ENCODE measurements at regions not wholly inside any gene's neighbourhood (a gene's known extent, or its start where the extent isn't known, plus 50 kb on each side); places are given as distances from the start of the nearest gene placed in this dataset.
"Not testable (repeated sequence)": the region's sequence is repeated elsewhere in the genome, so short reads cannot be mapped to it uniquely, and the experiment has no call there.

DNA sequence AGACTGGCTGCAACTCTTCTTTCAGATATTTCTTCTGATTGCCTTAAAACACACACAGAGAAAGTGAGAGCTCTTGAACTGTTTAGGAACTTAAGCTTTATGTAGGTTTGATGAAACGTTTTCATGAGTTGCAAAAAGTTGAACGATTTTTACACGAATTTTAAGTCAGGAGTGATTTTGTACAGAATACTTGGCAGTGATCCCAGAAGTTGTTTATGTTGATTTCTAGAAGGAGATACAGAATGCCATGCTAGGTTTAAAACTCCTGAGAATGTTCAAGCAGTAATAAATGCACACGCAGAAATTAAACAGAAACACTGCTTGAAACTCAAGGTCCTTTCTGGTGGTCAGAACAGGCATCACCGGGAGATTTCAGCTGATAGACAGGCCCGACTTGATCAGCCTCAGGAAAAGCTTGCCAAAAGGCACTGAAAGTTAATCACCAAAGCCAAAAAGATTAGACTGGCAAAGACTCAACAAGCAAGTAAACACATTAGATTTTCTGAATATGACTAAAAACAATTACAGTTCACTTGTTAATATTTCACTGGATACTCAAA is 123.1 kb downstream of the SOCS6 start:
- Histone ChIP-seq H3K4me1 (no peaks in the 10 kb centered on the region), H3K36me3 (replicated peaks) (no peaks in the 10 kb centered on the region), H3K4me3 (no peak overlapping the region), H3K27me3 (ENCODE audit: low read depth) (no peaks in the 10 kb centered on the region), H3K9me3 (no peaks in the 10 kb centered on the region)
- in situ Hi-C loops (cut with MboI; ENCODE audit: low sequenced_read_pairs): no loop called here
- no peak for DNase-seq (ENCODE audit: low spot score in 2 of 2)

DNA sequence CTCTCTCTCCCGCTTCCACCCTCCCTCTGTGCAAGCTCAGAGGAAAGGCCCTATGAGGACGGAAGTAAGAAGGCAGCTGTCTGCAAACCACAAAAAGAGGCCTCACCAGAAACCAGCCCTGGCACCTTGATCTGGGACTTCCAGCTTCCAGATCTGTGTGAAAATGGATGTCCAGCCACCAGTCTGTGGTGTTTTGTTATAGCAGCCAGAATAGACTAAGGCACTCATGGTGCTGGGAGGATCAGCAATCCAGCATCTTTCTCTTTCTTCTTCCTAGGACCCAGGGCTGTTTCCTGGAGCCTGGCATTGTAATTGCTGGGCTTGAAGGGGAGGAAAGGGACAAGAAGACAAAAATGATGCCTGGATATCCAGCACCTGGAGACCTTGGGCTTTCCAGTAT is 122.5 kb downstream of the SOCS6 start:
- Histone ChIP-seq H3K27me3 (ENCODE audit: low read depth) (no peaks in the 10 kb centered on the region), H3K36me3 (replicated peaks) (no peaks in the 10 kb centered on the region), H3K4me3 (no peak overlapping the region), H3K9me3 (no peaks in the 10 kb centered on the region), H3K4me1 (no peaks in the 10 kb centered on the region)
- in situ Hi-C loops (cut with MboI; ENCODE audit: low sequenced_read_pairs): no loop called here
- DNase-seq (ENCODE audit: low spot score in 2 of 2): no peak

DNA sequence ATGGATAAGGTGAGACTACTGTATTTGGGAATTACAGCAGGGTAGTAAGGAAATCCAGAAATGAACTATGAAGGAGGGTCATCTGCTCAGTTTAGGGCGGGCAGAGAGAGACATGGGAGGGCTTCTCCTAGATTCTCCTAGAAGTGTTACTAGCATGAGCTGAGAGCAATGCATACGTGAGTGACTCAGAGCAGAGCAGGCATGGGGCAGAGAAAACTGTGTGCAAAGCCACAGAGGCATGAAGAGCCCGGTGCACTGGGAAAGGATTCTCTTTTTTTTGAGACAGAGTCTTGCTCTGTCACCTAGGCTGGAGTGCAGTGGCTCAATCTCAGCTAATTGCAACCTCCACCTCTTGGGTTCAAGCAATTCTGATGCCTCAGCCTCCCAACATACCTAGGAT is 116.2 kb downstream of the SOCS6 start:
- H3K27me3 ChIP-seq (ENCODE audit: low read depth): no peaks in the 10 kb centered on the region
- DNase-seq (ENCODE audit: low spot score in 2 of 2): no peak
- H3K36me3 ChIP-seq (replicated peaks): no peaks in the 10 kb centered on the region
- in situ Hi-C loops (cut with MboI; ENCODE audit: low sequenced_read_pairs): no loop called here
- no peak overlapping the region for H3K4me3 ChIP-seq
- no peaks in the 10 kb centered on the region for H3K4me1 ChIP-seq
- no peaks in the 10 kb centered on the region for H3K9me3 ChIP-seq

DNA sequence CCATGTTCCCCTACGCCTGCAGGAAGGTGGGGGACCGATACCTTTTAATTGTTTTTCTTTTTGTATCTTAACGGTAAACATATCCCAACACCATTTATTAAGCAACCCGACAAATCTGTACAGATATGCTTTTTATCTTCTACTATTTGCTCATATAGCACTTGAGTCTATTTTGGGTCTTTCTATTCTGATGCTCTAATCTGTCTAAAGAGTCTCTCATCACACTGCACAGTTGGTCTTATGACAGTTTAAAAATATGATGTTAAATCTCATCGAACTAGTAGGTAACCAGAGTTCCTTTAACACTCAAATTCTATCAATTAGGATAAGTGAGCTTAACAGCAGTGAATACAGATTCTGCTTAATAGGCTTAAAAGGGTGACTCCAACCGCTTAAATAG is 111.6 kb downstream of the SOCS6 start:
- no peaks in the 10 kb centered on the region for H3K27me3 ChIP-seq (ENCODE audit: low read depth)
- H3K9me3 ChIP-seq: no peaks in the 10 kb centered on the region
- no peaks in the 10 kb centered on the region for H3K4me1 ChIP-seq
- in situ Hi-C loops (cut with MboI; ENCODE audit: low sequenced_read_pairs): no loop called here
- DNase-seq (ENCODE audit: low spot score in 2 of 2): no peak
- no peak overlapping the region for H3K4me3 ChIP-seq
- H3K36me3 ChIP-seq (replicated peaks): no peaks in the 10 kb centered on the region

DNA sequence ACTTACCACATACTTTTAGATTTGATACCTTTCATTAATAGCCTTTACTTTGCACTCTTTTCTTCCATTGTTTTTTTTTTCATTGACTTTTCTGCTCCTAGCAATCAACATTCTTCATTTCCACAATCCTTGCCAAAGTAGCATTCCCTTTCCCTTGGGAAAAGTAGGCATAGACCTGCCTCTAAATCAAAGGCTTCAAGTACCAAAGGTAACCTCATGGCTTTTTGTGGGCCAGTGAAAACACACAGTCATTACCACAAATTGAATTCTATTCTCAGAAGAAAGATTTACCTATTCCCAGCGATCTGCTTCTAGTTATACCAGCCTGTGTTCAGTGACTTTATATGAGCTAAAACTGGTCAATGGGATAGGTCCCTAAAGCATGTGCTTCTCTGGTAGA is 109.2 kb downstream of the SOCS6 start:
- in situ Hi-C loops (cut with MboI; ENCODE audit: low sequenced_read_pairs): no loop called here
- H3K4me1 ChIP-seq: no peaks in the 10 kb centered on the region
- H3K4me3 ChIP-seq: no peak overlapping the region
- no peaks in the 10 kb centered on the region for H3K36me3 ChIP-seq (replicated peaks)
- DNase-seq (ENCODE audit: low spot score in 2 of 2): no peak
- no peaks in the 10 kb centered on the region for H3K27me3 ChIP-seq (ENCODE audit: low read depth)
- no peaks in the 10 kb centered on the region for H3K9me3 ChIP-seq

DNA sequence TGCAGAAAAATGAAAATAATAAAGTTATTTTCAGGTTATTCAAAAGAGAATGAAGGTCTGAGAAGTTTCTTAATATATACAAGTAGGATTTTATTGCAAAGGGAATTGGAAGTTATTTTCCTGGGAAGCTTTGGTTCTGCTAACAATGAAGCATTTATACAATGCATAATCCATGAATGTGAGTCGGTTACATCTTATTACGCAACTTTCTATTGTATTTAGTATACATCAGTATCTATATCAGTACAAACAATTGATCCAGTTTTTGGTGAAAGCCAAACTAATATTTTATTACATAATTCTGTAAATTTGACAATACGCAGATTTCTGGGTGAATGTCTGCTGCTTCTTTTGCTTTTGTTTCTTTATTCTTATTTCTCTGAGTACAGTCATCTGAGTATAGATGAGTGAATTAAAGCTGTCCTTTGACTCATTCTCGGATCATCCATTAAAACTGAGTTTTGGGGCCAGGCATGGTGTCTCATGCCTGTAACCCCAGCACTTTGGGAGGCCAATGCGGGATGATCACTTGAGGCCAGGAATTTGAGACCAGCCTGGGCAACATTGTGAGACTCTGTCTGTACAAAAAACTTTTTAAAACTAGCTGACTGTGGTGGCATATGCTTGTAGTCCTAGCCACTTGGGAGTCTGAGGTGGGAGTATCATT is 108.5 kb downstream of the SOCS6 start:
- no peaks in the 10 kb centered on the region for H3K9me3 ChIP-seq
- no peaks in the 10 kb centered on the region for H3K36me3 ChIP-seq (replicated peaks)
- in situ Hi-C loops (cut with MboI; ENCODE audit: low sequenced_read_pairs): no loop called here
- no peaks in the 10 kb centered on the region for H3K27me3 ChIP-seq (ENCODE audit: low read depth)
- H3K4me3 ChIP-seq: no peak overlapping the region
- no peak for DNase-seq (ENCODE audit: low spot score in 2 of 2)
- no peaks in the 10 kb centered on the region for H3K4me1 ChIP-seq

DNA sequence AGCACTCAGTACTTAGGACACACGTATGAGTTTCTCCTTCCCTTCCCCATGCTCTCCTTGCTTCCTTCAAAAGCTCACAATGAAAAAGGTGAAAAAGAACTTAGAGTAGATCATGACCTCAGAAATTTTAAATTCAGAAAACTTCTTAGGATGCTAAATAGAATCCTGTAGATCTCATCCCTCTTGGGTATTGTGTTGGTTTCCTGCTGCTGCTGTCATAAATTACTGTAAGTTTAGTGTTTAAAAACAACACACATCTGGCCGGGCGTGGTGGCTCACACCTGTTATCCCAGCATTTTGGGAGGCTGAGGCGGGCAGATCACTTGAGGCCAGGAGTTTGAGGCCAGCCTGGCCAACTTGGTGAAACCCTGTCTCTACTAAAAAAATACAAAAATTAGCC is 106.9 kb downstream of the SOCS6 start:
- H3K4me1 ChIP-seq; H3K4me3 ChIP-seq; DNase-seq (ENCODE audit: low spot score in 2 of 2); H3K9me3 ChIP-seq; H3K27me3 ChIP-seq (ENCODE audit: low read depth); H3K36me3 ChIP-seq (replicated peaks); in situ Hi-C loops (cut with MboI; ENCODE audit: low sequenced_read_pairs): not testable (repeated sequence)

DNA sequence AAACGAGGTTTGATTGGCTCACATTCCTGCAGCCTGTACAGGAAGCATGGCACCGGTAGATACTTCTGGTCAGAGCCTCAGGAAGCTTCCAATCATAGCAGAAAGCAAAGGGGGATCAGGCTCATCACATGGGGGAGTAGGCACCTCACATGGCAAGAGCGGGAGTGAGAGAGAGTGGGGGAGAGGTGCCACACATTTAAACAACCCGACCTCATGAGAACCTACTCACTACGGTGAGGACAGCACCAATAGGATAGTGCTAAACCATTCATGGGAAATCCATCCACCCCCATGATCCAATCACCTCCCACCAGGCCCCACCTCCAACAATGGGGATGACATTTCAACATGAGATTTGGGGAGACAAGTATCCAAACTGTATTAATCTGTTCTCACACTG is 105.8 kb downstream of the SOCS6 start:
- no peaks in the 10 kb centered on the region for H3K9me3 ChIP-seq
- DNase-seq (ENCODE audit: low spot score in 2 of 2): no peak
- H3K36me3 ChIP-seq (replicated peaks): no peaks in the 10 kb centered on the region
- H3K4me3 ChIP-seq: no peak overlapping the region
- H3K27me3 ChIP-seq (ENCODE audit: low read depth): no peaks in the 10 kb centered on the region
- in situ Hi-C loops (cut with MboI; ENCODE audit: low sequenced_read_pairs): no loop called here
- H3K4me1 ChIP-seq: no peaks in the 10 kb centered on the region

DNA sequence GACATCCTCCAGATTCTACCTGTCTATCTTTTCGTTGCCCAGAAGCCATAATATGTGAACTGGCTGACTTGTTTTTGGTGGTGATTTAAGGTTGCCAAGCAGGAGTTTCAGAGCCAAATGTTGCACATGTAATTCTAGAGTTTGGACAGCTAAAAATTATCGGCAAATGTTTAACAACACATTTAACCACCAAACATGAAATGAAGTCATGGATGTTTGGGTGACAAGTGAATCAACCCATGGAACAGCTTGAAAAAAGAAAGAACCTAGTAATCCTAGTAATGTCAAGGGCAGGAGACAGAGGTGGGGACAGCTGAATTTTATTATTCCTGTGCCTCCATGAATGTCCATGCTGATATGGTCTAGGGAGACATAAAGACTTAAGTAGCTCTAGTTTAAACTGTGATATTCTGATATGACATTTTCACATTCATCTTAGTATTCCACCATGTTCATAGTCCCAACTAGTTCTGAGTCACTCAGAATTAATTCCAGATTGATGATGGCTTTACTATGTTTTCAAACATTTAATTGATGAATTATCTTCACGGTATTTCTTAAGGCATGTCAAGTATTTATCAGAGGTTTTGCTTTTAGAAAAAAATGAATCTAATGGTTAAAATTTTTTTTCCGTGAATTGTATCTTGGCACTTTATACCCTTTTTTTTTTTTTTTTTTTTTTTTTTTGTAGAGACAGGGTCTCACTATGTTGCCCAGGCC is 101.7 kb downstream of the SOCS6 start:
- H3K36me3 ChIP-seq (replicated peaks): no peaks in the 10 kb centered on the region
- DNase-seq (ENCODE audit: low spot score in 2 of 2): no peak
- H3K9me3 ChIP-seq: no peaks in the 10 kb centered on the region
- in situ Hi-C loops (cut with MboI; ENCODE audit: low sequenced_read_pairs): no loop called here
- H3K4me1 ChIP-seq: no peaks in the 10 kb centered on the region
- no peak overlapping the region for H3K4me3 ChIP-seq
- no peaks in the 10 kb centered on the region for H3K27me3 ChIP-seq (ENCODE audit: low read depth)

DNA sequence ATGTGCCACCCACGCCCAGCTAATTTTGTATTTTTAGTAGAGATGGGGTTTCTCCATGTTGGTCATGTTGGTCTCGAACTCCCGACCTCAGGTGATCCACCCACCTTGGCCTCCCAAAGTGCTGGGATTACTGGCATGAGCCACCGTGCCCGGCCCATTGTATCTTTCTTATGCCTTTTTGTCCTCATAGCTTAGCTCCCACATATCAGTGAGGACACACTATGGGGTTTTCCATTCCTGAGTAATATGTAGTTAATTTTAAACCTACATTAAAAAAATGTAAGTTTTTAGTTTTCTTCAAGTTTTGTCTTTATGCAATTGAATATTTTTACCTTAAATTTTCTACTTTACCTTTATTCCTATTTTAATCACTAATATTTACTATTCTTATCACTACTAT is 100.2 kb downstream of the SOCS6 start:
- in situ Hi-C loops (cut with MboI; ENCODE audit: low sequenced_read_pairs); DNase-seq (ENCODE audit: low spot score in 2 of 2); H3K36me3 ChIP-seq (replicated peaks); H3K4me3 ChIP-seq; H3K27me3 ChIP-seq (ENCODE audit: low read depth); H3K9me3 ChIP-seq; H3K4me1 ChIP-seq: not testable (repeated sequence)

DNA sequence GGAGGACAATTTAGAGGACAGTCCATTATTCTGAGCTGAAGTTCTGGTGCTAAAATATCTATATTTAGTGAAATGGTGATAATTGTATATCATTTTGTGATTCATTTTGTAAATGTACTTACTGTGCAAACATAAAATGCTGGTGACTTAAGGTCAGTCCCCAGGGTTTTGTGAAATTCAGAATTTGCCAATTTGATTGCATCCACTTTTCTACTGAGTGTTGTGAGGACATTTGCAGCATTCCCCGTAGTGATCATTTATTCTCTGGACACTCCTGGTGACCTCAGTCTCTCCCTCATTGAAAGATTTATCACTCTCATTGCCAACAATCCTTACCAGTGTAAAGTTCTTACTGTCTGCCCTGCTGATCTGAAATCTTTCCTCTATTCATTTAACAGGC is 98.2 kb downstream of the SOCS6 start:
- Histone ChIP-seq H3K4me1 (no peaks in the 10 kb centered on the region), H3K9me3 (no peaks in the 10 kb centered on the region), H3K27me3 (ENCODE audit: low read depth) (no peaks in the 10 kb centered on the region), H3K4me3 (no peak overlapping the region), H3K36me3 (replicated peaks) (no peaks in the 10 kb centered on the region)
- in situ Hi-C loops (cut with MboI; ENCODE audit: low sequenced_read_pairs): no loop called here
- no peak for DNase-seq (ENCODE audit: low spot score in 2 of 2)

DNA sequence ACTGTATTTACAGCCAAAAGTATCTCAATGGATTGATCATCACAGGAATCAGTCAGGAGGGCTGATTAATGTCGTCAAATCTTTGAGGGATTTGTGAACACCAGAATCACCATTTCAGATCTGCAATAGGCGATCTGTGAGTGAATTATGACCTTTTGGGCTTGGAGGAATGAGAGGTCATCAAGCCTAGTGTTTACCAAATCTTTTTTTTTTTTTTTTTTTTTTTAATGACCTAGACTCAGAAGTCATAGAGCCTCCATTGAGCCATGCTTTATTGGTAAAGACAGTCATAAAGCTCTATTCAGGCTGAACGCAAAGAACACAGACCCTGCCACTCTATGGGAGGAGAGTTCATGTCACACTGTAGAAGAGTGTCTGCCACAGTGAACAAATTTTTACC is 97.7 kb downstream of the SOCS6 start:
- no peak overlapping the region for H3K4me3 ChIP-seq
- H3K9me3 ChIP-seq: no peaks in the 10 kb centered on the region
- H3K36me3 ChIP-seq (replicated peaks): no peaks in the 10 kb centered on the region
- no peak for DNase-seq (ENCODE audit: low spot score in 2 of 2)
- in situ Hi-C loops (cut with MboI; ENCODE audit: low sequenced_read_pairs): no loop called here
- H3K4me1 ChIP-seq: no peaks in the 10 kb centered on the region
- no peaks in the 10 kb centered on the region for H3K27me3 ChIP-seq (ENCODE audit: low read depth)

DNA sequence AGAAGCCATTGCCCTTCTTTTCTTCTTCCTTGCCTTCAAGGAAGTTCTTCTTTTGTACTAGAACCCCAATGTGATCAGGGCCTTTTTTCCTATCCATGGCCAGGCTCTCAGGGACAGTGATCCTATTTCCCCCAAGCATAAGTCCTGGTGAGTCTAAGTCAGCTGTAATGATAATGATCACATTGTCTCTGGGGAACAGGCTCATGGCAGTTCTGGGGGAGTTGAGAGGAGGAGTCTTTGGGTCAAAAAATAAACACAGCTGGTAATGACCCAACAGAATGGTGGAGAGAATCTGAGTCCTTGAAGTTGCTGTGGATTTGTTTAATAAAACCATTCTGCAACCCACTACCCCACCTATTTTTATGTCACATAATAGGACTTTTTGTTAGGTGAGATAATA is 96.6 kb downstream of the SOCS6 start:
- Histone ChIP-seq H3K9me3 (no peaks in the 10 kb centered on the region), H3K27me3 (ENCODE audit: low read depth) (no peaks in the 10 kb centered on the region), H3K4me3 (no peak overlapping the region), H3K36me3 (replicated peaks) (no peaks in the 10 kb centered on the region), H3K4me1 (peaks cover 6% of the 10 kb centered on the region)
- DNase-seq (ENCODE audit: low spot score in 2 of 2): no peak
- in situ Hi-C loops (cut with MboI; ENCODE audit: low sequenced_read_pairs): no loop called here

DNA sequence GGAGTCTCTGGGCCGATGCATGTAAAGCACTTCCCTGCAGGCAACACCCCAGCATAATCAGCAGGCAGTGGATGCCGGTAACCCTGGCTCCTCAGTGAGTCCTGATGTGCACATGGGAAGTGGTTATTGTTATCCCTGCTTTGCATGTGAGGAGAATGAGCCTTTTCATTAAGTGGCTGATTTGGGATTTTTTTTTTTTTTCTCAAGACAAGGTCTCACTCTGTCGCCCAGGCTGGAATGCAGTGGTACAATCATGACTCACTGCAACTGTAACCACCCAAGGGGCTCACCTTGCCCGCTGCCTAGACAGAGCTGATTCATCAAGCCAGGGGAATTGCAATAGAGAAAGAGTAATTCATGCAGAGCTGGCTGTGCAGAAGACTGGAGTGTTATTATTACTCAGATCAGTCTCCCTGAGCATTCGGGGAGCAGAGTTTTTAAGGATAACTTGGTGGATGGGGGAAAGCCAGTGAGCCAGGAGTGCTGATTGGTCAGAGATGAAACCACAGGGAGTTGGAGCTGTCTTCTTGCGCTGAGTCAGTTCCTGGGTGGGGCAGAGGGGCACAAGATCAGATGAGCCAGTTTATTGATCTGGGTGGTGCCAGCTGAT is 95.4 kb downstream of the SOCS6 start:
- in situ Hi-C loops (cut with MboI; ENCODE audit: low sequenced_read_pairs): no loop called here

More for the DNA sequence above, 95.4 kb downstream of the SOCS6 start:
- no peaks in the 10 kb centered on the region for H3K9me3 ChIP-seq
- no peaks in the 10 kb centered on the region for H3K27me3 ChIP-seq (ENCODE audit: low read depth)
- H3K4me1 ChIP-seq: peaks cover 6% of the 10 kb centered on the region
- H3K4me3 ChIP-seq: no peak overlapping the region
- H3K36me3 ChIP-seq (replicated peaks): no peaks in the 10 kb centered on the region
- no peak for DNase-seq (ENCODE audit: low spot score in 2 of 2)
